GM12864 (cell line): ENCODE measurements at regions not wholly inside any gene's neighbourhood (a gene's known extent, or its start where the extent isn't known, plus 50 kb on each side); places are given as distances from the start of the nearest gene placed in this dataset.

Source experiments
- DNase-seq: peaks from one replicate; pipeline ENCODE4 v3.0.0-alpha.2; 2011; ENCODE audit warnings: low read depth
- H3K4me3 ChIP-seq: 2 replicates; pipeline ENCODE4 v1.5.1; 2011; ENCODE audit warnings: mild to moderate bottlenecking, low read depth, low read length, control low read depth
- CTCF ChIP-seq: IDR thresholded peaks from 2 replicates; pipeline ENCODE4 v1.5.1; 2011; ENCODE audit warnings: low read depth, mild to moderate bottlenecking, moderate library complexity, low read length, control low read depth, inconsistent platforms; ENCODE audit errors: missing control alignments

DNA sequence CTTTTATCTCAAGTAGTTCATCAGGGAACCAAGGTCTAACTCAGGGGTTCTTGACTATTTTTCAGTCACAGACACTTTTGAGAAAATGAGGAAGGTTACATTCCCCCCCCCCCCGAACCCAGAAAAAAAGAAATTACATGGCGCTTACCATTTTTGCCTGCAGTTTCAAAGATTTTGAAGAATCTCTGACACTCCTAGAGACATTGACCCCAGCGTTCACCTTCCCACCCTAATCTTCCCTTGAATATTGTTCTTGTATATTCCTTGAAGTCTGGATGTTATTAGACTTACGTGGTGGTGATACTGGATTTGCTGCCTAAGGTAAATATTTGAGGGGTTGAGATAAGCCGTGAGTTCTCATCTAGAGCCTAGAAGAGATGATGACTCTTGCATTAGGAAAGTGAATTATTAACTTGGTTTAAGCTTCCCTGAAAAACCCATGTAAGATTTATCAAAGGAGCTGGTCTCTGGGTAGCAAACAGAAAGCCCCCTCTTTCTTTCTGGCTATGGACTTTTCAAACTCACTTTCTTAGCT is 245.7 kb upstream of the FOXK1 start:
- no peak for TF ChIP-seq CTCF
- no peak for DNase-seq
- H3K4me3 ChIP-seq = no peak overlapping the region

DNA sequence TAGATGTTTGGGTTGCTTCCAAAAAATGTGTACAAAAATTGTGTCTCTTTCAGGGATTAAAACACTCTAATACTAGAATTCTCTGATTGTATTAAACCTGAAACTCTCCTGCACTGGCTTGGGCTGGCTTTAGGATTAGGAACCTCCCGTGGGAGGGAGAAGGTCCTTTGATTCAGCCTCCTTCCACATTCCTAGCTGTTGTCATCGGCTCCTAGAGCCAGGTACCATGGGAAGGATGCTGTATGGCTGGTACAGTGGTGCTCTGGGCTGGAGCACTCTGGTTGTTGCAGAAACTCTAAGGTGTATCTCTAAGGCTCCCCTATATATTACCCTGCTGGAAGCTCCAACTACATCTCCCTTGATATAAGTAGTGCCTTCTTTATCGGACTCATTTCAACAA is 245.2 kb upstream of the FOXK1 start:
- no peak overlapping the region for H3K4me3 ChIP-seq
- DNase-seq = no peak
- no peak for TF ChIP-seq CTCF

DNA sequence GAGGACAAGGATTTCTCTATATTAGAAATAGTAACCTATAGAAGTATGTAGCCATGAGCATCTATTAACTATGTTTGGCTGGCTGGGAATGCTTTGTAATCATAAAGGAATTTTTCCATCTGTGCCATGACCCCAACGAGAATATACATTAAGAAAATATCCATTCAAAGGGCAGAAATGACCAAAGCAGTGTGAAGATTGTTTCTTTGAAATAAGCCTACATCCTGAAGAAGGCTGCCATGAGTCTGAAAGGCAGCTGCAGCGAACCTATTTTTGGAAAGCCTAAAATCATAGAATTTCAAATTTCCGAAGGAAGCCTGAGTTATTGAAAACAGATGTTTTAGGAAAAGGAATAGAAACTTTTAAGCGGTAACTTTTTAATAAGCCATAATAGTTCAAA is 244.2 kb upstream of the FOXK1 start:
- no peak for TF ChIP-seq CTCF
- no peak overlapping the region for H3K4me3 ChIP-seq
- no peak for DNase-seq

DNA sequence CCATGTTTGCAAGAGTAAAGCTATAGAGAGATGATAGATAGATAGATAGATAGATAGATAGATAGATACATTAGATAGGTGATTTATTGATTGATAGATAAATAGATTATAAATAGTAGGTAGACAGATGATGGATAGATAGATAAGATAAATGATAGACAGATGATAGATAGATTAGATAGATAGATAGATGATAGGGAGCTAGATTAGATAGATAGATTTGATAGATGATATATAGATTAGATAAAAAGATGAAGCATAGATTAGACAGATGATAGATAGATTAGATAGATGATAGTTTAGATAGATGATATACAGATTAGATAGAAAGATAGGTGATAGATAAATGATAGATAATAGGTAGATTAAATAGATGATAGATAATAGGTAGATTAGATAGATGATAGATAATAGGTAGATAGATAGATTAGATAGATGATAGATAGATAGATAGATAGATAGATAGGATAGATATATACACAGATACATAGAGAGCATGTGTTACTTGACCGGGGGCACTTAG is 243.3 kb upstream of the FOXK1 start:
- H3K4me3 ChIP-seq = no peak overlapping the region
- TF ChIP-seq CTCF = no peak
- no peak for DNase-seq

DNA sequence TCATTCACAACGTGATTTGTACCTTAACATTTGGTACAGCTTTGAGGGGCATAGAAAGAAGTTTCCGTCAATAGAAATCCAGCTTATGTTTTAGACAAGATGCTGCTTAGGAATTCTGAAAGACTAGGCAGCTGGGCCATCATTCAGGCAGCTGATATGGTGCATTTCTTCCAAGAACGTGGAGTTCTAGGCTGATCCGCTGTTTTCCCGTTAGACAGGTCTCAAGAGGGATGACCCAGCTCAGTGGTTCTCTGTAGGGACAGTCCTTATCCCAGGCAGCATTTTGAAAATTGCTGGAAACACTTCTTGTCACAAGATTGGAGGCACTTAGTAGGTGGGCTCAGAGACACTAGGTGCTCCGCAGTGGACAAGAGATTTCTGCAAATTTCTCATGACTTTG is 242.7 kb upstream of the FOXK1 start:
- H3K4me3 ChIP-seq = no peak overlapping the region
- DNase-seq = no peak
- TF ChIP-seq CTCF = no peak

- H3K4me3 ChIP-seq = no peak overlapping the region
- TF ChIP-seq CTCF = no peak
- DNase-seq = no peak
Measured at GRCh38 chr7:4444106-4444505, 238.0 kb upstream of the FOXK1 start.

DNA sequence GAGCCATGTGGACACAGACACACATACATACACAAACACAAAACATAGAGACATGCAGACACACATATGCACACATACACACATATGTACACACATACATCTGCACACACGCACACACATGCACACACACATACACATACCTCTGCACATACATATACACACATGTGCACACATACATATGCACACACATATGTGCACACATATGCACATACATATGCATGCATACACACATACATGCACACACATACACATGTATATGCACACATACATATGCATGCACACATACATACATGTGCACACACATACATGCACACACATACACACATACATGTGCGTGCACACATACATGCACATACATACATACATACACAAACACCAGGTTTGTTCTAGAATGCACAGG is 236.3 kb upstream of the FOXK1 start:
- DNase-seq = no peak
- TF ChIP-seq CTCF = no peak
- no peak overlapping the region for H3K4me3 ChIP-seq
